Testis (tissue), 2 donors: ENCODE measurements at regions not wholly inside any gene's neighbourhood (a gene's known extent, or its start where the extent isn't known, plus 50 kb on each side); places are given as distances from the start of the nearest gene placed in this dataset.

Source experiments
- DNase-seq: peaks from one replicate; pipeline ENCODE4 v3.0.0-alpha.2; 2019
- H3K27ac ChIP-seq, 2 donors: fragments of 200-600 bp; sonication (generic); one replicate each; pipeline ENCODE4 v1.5.1; 2019
- H3K27me3 ChIP-seq: fragments of 200-600 bp; sonication (generic); one replicate; pipeline ENCODE4 v1.5.1; 2019
- H3K36me3 ChIP-seq: fragments of 200-600 bp; sonication (generic); one replicate; pipeline ENCODE4 v1.5.1; 2017; ENCODE audit warnings: low read depth; ENCODE audit errors: missing control alignments
- H3K4me1 ChIP-seq: fragments of 200-600 bp; sonication (generic); one replicate; pipeline ENCODE4 v1.5.1; 2019
- H3K4me3 ChIP-seq, 2 donors: fragments of 200-600 bp; sonication (generic); one replicate each; pipeline ENCODE4 v1.5.1; 2017 to 2019
- H3K9me3 ChIP-seq: fragments of 200-600 bp; sonication (generic); one replicate; pipeline ENCODE4 v1.5.1; 2017
- POLR2A ChIP-seq: fragments of 450-650 bp; IDR thresholded peaks from one replicate; pipeline ENCODE4 v1.6.1; 2017; ENCODE audit warnings: antibody characterized with exemption, mild to moderate bottlenecking, moderate library complexity
- whole genome bisulfite sequencing, 2 donors: methylation state at CpG; one replicate each; pipeline ENCODE4 v1.1.5; 2018; 5-methylcytosine and 5-hydroxymethylcytosine counted together
- intact Hi-C: fragments of 100-400 bp; cut with DNase I; formaldehyde crosslinking; loops from one replicate; pipeline ENCODE4 v1.15.1; 2023; ENCODE audit warnings: low total_unique reads
- TF ChIP-seq, protein P1 (sequence below), 3 experiments: fragments of 450-650 bp in 2 of 3; fragments of 200-600 bp in 1 of 3; sonication (generic) in 1 of 3; IDR thresholded peaks; one replicate each; pipeline ENCODE4 v1.5.1; 2016 to 2019; ENCODE audit warnings: antibody characterized with exemption in 3 of 3, mild to moderate bottlenecking in 2 of 3, moderate library complexity in 1 of 3

DNA sequence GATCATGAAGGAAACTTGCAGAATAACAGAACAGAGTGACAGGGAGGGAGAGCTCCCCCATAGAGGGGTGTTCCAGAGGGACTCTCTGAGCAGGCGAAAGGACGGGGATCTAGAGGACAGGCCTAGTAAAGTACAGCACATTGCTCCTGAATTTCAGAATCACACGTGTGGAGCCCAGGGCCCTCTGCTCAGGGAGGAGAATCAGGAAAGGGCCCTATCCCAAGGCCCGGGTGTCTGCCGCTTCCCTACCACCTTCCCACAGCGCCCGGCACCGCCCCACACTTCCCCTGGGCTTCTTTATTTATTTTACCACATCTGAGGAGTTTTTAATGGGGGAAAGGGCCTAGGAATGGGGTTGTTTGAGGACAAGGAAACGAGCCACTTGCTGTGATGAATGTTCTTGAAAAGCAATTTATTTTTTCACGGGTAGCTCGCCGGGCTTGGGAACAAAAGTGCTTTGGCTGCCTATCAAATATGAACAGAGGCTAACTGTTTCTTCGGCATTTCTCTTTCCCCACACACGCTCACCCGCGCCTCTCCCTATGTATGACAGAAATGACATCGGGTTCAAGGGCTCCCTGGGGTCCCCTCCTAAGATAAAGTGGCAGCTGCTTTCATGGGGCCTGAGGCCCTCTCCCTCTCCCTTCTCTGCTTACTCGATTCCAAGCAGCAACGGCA, 79.3 kb upstream of the GLI2 start:
- peaks cover 17% of the 10 kb centered on the region for H3K4me1 ChIP-seq
- peak; percentile 45 for DNase-seq
- intact Hi-C loops: no loop called here

DNA sequence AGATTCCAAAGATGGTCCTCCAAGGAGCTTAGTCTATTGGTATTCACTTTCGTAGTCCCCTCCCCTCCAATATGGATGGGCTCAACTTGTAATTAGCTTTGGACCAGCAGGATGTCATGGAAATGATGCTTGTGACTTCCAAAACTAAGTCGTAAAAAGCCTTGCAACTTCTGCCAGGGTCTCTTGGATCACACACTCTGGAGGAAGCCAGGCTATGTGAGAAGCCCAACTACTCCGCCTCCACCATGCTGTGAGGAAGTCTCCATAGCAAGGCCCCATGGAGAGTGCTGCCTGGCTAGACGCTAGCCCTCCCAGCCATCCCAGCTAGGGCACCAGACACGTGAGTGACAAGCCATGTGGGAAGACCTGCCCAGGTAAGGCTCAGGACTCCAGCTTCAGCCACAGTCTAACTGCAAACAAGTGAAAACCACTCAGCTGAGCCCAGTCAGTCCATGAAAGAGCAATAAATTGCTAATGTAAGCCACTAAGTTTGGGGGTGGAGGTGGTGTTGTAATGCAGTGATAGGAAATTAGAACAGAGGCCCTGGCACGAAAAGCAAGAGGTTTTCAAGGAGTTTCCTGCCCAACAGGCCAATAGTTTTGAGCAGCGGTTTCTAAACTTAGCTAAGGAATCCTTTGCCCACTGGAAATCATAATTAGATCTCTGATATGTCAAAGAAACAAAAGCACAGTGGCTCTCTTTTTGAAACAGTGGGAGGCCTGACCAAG, 77.5 kb upstream of the GLI2 start:
- H3K27me3 ChIP-seq: no peaks in the 10 kb centered on the region
- intact Hi-C loops: no loop called here
- WGBS, 2 donors: 86 to 92% methylated on average over 7 of the region's 7 CpGs
- DNase-seq: no peak
- TF ChIP-seq, protein P1, sequence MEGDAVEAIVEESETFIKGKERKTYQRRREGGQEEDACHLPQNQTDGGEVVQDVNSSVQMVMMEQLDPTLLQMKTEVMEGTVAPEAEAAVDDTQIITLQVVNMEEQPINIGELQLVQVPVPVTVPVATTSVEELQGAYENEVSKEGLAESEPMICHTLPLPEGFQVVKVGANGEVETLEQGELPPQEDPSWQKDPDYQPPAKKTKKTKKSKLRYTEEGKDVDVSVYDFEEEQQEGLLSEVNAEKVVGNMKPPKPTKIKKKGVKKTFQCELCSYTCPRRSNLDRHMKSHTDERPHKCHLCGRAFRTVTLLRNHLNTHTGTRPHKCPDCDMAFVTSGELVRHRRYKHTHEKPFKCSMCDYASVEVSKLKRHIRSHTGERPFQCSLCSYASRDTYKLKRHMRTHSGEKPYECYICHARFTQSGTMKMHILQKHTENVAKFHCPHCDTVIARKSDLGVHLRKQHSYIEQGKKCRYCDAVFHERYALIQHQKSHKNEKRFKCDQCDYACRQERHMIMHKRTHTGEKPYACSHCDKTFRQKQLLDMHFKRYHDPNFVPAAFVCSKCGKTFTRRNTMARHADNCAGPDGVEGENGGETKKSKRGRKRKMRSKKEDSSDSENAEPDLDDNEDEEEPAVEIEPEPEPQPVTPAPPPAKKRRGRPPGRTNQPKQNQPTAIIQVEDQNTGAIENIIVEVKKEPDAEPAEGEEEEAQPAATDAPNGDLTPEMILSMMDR (IDR thresholded peaks at IDR 0.05): no peak
- no peak for TF ChIP-seq POLR2A
- H3K9me3 ChIP-seq: no peaks in the 10 kb centered on the region
- peaks cover 24% of the 10 kb centered on the region for H3K4me1 ChIP-seq
- H3K36me3 ChIP-seq: no peaks in the 10 kb centered on the region
- no peak overlapping the region for H3K27ac ChIP-seq
- H3K4me3 ChIP-seq: no peak overlapping the region

More for the DNA sequence above, 79.3 kb upstream of the GLI2 start:
- Histone ChIP-seq H3K27ac (no peak overlapping the region), H3K36me3 (no peaks in the 10 kb centered on the region), H3K9me3 (no peaks in the 10 kb centered on the region), H3K27me3 (no peaks in the 10 kb centered on the region), H3K4me3 (no peak overlapping the region)
- WGBS, 2 donors: 52 to 55% methylated on average over 19 of the region's 19 CpGs
- TF ChIP-seq, protein P1 (IDR thresholded peaks at IDR 0.05): no peak
- TF ChIP-seq POLR2A: no peak

DNA sequence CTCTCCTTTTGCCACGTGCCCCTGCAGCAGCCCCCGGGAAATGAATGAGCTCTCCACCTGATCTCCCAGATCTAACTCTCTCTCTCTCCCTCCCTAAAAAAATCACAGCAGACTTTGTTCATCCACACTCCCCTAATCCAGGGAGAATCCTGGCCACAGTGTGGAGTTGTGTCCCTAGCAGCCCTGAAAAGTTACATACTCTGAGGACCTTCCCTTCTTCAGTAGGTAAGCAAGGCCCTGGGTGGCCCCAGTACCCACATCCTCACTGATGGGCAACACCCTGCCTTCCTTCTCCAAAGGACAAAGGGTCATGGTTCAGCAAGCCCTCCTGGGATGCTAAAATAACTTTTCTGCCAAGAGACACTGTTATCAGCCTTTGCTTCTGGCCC, 76.9 kb upstream of the GLI2 start:
- 44 to 72% methylated on average over 2 of the region's 2 CpGs for WGBS, 2 donors
- peak overlapping the region in 1 of 2 donors; percentile 28 for H3K27ac ChIP-seq
- no peaks in the 10 kb centered on the region for H3K27me3 ChIP-seq
- H3K9me3 ChIP-seq: no peaks in the 10 kb centered on the region
- H3K4me3 ChIP-seq: no peak overlapping the region
- intact Hi-C loops: no loop called here
- no peaks in the 10 kb centered on the region for H3K36me3 ChIP-seq
- TF ChIP-seq, protein P1 (IDR thresholded peaks at IDR 0.05): no peak
- no peak for TF ChIP-seq POLR2A
- H3K4me1 ChIP-seq: peaks cover 24% of the 10 kb centered on the region
- no peak for DNase-seq

DNA sequence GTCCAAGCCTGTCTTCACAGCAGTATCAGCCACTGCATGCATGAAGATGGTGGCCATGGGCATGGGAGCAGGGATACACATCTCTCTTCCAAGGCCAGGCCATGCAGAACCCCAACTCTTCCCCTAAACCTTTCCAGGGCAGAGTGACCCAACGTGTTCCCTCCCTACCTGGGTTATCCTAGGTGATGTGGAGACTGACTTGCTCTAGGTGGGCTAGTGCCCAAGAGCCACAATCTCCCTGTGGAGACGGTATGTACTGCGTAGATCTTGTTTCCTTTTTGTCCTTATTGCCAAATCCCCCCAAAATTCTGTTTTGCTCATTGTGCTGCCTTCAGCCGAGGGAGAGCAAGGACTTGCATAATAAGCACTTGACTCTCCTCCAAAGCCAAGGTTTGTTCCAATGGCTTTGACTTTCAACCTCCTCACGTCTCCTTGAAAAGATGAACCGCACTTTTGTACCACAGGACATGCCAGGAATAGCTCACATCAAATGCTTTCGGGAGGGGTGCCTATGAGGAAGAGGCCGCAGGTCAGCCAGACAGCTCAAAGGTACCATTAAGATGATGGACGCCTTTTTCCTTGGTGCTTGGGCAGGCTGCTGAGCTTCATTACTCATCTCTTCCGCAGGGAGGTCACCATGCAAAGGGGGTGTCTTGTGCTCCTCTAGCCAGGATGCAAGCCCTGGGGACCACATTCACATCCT, 76.2 kb upstream of the GLI2 start:
- 69 to 73% methylated on average over 10 of the region's 10 CpGs for whole genome bisulfite sequencing, 2 donors
- Histone ChIP-seq H3K27ac (peak overlapping the region in 1 of 2 donors; percentile 28), H3K4me1 (peaks cover 24% of the 10 kb centered on the region), H3K9me3 (no peaks in the 10 kb centered on the region), H3K27me3 (no peaks in the 10 kb centered on the region), H3K36me3 (no peaks in the 10 kb centered on the region), H3K4me3 (no peak overlapping the region)
- intact Hi-C loops: no loop called here
- peak; percentile 69 for DNase-seq
- TF ChIP-seq, protein P1 (IDR thresholded peaks at IDR 0.05): no peak
- no peak for TF ChIP-seq POLR2A
